T-cell (primary cell): ENCODE measurements at regions not wholly inside any gene's neighbourhood (a gene's known extent, or its start where the extent isn't known, plus 50 kb on each side); places are given as distances from the start of the nearest gene placed in this dataset.

Source experiments
- ATAC-seq, 4 experiments: fragments of 200-7000 bp in 3 of 4; fragments of 150-1000 bp in 1 of 4; cut with Tn5 transposase; replicated peaks in 1 of 4; 1 replicate in 3 of 4; 2 replicates in 1 of 4; pipeline ENCODE4 v1.10.0; 2021; ENCODE audit warnings: moderate library complexity in 3 of 4, mild to moderate bottlenecking in 2 of 4, moderate number of reproducible peaks in 1 of 4
- CTCF ChIA-PET, 2 donors: fragments of 300-600 bp; sonication (Branson Sonifier 250); formaldehyde crosslinking; loops; one replicate each; lab custom pipeline; 2022; ENCODE audit warnings: antibody characterized with exemption in 2 of 2; lab: Charles Lee
- POLR2A ChIA-PET, 2 donors: fragments of 300-600 bp; sonication (Branson Sonifier 250); formaldehyde crosslinking; loops; one replicate each; lab custom pipeline; 2022; ENCODE audit warnings: antibody characterized with exemption in 2 of 2; lab: Charles Lee
- DNase-seq, 35 experiments: peaks; one replicate each; pipeline versions ENCODE4 v3.0.0 to v3.0.0-alpha.2; 2013 to 2023
- H3K27ac ChIP-seq: one replicate; pipeline ENCODE4 v1.5.1; 2013; ENCODE audit warnings: low read length
- H3K27me3 ChIP-seq, 2 experiments: replicated peaks in 1 of 2; 1 replicate in 1 of 2; 2 replicates in 1 of 2; pipeline versions ENCODE4 v1.6.1 to v1.7.0; 2013; ENCODE audit warnings: low read length in 1 of 2, mixed read lengths in 1 of 2; ENCODE audit not compliant: control insufficient read depth in 2 of 2, insufficient read depth in 2 of 2; ENCODE audit errors: extremely low read depth in 1 of 2
- H3K36me3 ChIP-seq, 2 donors: 1 replicate in 1 of 2; 2 replicates in 1 of 2; pipeline versions ENCODE4 v1.6.1 to v1.7.0; 2013; ENCODE audit warnings: low read length in 1 of 2; ENCODE audit not compliant: control insufficient read depth in 2 of 2, insufficient read depth in 1 of 2; ENCODE audit errors: extremely low read depth in 1 of 2
- H3K4me1 ChIP-seq, 2 experiments: 1 replicate in 1 of 2; 2 replicates in 1 of 2; pipeline versions ENCODE4 v1.6.1 to v1.7.0; 2013; ENCODE audit warnings: low read length in 2 of 2, mixed read lengths in 1 of 2; ENCODE audit not compliant: insufficient read depth in 2 of 2, control insufficient read depth in 1 of 2; ENCODE audit errors: extremely low read depth in 1 of 2
- H3K4me3 ChIP-seq, 2 donors: 1 replicate in 1 of 2; 2 replicates in 1 of 2; pipeline versions ENCODE4 v1.5.1 to v1.7.0; 2013; ENCODE audit warnings: mild to moderate bottlenecking in 2 of 2, low read length in 1 of 2, moderate library complexity in 1 of 2; ENCODE audit not compliant: control insufficient read depth in 1 of 2; ENCODE audit errors: extremely low read depth in 1 of 2
- H3K9me3 ChIP-seq: 2 replicates; pipeline ENCODE4 v1.7.0; 2013
- H3K27ac Mint-ChIP-seq, 2 donors: one replicate each; pipeline ENCODE4 v1.8.0; 2020 to 2021; ENCODE audit warnings: mild to moderate bottlenecking in 2 of 2, mixed read lengths in 2 of 2
- H3K27me3 Mint-ChIP-seq, 2 donors: one replicate each; pipeline ENCODE4 v1.8.0; 2021 to 2022; ENCODE audit warnings: mixed read lengths in 2 of 2
- H3K36me3 Mint-ChIP-seq: one replicate; pipeline ENCODE4 v1.8.0; 2021; ENCODE audit warnings: mixed read lengths
- H3K4me1 Mint-ChIP-seq, 3 donors: one replicate each; pipeline ENCODE4 v1.8.0; 2020 to 2022; ENCODE audit warnings: mixed read lengths in 3 of 3, mild to moderate bottlenecking in 1 of 3
- H3K4me3 Mint-ChIP-seq, 3 donors: one replicate each; pipeline ENCODE4 v1.8.0; 2020 to 2022; ENCODE audit warnings: mild to moderate bottlenecking in 3 of 3, mixed read lengths in 3 of 3, moderate library complexity in 3 of 3
- H3K9me3 Mint-ChIP-seq, 3 donors: one replicate each; pipeline ENCODE4 v1.8.0; 2020 to 2022; ENCODE audit warnings: mixed read lengths in 3 of 3
- WGBS: methylation state at CpG from one replicate; pipeline ENCODE4 v1.1.5; 2013; ENCODE audit warnings: missing lambda C conversion rate; ENCODE audit not compliant: insufficient coverage; 5-methylcytosine and 5-hydroxymethylcytosine counted together

GRCh38 chr5:173557123-173557903 lies 59.1 kb downstream of the BOD1 start:
- POLR2A ChIA-PET: interaction anchor here in 1 of 2 donors (0.7 kb wide), 1 partner anchor 176 kb away, joined by 15 read pairs; no protein-coding TSS in a partner anchor
- DNase-seq (no peak), ATAC-seq (no peak)
- H3K27ac Mint-ChIP-seq: no peak overlapping the region
- H3K27me3 ChIP-seq: peaks cover 0 to 21% of the 10 kb centered on the region in 2 experiments
- H3K4me3 ChIP-seq: no peak overlapping the region
- peaks cover 15 to 32% of the 10 kb centered on the region in 2 donors for H3K27me3 Mint-ChIP-seq
- no peak overlapping the region for H3K27ac ChIP-seq
- no peaks in the 10 kb centered on the region for H3K36me3 ChIP-seq
- WGBS: no CpG with 5 or more reads among the region's 12 CpGs
- H3K36me3 Mint-ChIP-seq: no peaks in the 10 kb centered on the region
- H3K4me3 Mint-ChIP-seq: no peak overlapping the region
- CTCF ChIA-PET: no interaction called here
- H3K9me3 ChIP-seq: no peaks in the 10 kb centered on the region
- H3K4me1 ChIP-seq: no peaks in the 10 kb centered on the region
- H3K9me3 Mint-ChIP-seq: peaks cover 18 to 24% (median 22%) of the 10 kb centered on the region in 3 donors
- no peaks in the 10 kb centered on the region for H3K4me1 Mint-ChIP-seq

GRCh38 chr5:173556142-173557028 lies 60.1 kb downstream of the BOD1 start:
- peaks cover 14 to 19% (median 18%) of the 10 kb centered on the region in 3 donors for H3K9me3 Mint-ChIP-seq
- DNase-seq: no peak

GRCh38 chr5:173554989-173555705 lies 61.3 kb downstream of the BOD1 start:
- Mint-ChIP-seq H3K4me3 (no peak overlapping the region), H3K4me1 (no peaks in the 10 kb centered on the region), H3K36me3 (no peaks in the 10 kb centered on the region), H3K27ac (no peak overlapping the region), H3K27me3 (peaks cover 12 to 28% of the 10 kb centered on the region in 2 donors), H3K9me3 (peaks cover 5 to 8% (median 7%) of the 10 kb centered on the region in 3 donors)
- DNase-seq (no peak), ATAC-seq (no peak)
- Histone ChIP-seq H3K4me3 (no peak overlapping the region), H3K4me1 (no peaks in the 10 kb centered on the region), H3K9me3 (no peaks in the 10 kb centered on the region), H3K27me3 (peaks cover 0 to 21% of the 10 kb centered on the region in 2 experiments), H3K36me3 (no peaks in the 10 kb centered on the region), H3K27ac (no peak overlapping the region)
- WGBS: 83% methylated on average over 27 of the region's 30 CpGs
- ChIA-PET CTCF (no interaction called here), POLR2A (no interaction called here)

More at GRCh38 chr5:173556142-173557028, 60.1 kb downstream of the BOD1 start:
- H3K4me3 ChIP-seq: no peak overlapping the region
- CTCF ChIA-PET: no interaction called here
- peaks cover 0 to 21% of the 10 kb centered on the region in 2 experiments for H3K27me3 ChIP-seq
- no peak overlapping the region for H3K27ac ChIP-seq
- no peak overlapping the region for H3K27ac Mint-ChIP-seq
- H3K4me1 Mint-ChIP-seq: no peaks in the 10 kb centered on the region
- ATAC-seq: no peak
- H3K4me1 ChIP-seq: no peaks in the 10 kb centered on the region
- no peaks in the 10 kb centered on the region for H3K9me3 ChIP-seq
- POLR2A ChIA-PET: no interaction called here
- no peak overlapping the region for H3K4me3 Mint-ChIP-seq
- H3K36me3 ChIP-seq: no peaks in the 10 kb centered on the region
- WGBS: 83% methylated on average over 1 of the region's 8 CpGs
- H3K36me3 Mint-ChIP-seq: no peaks in the 10 kb centered on the region
- H3K27me3 Mint-ChIP-seq: peaks cover 14 to 30% of the 10 kb centered on the region in 2 donors

- Mint-ChIP-seq H3K36me3 (no peaks in the 10 kb centered on the region), H3K9me3 (peaks cover 0 to under 1% (median 0%) of the 10 kb centered on the region in 3 donors), H3K27ac (no peak overlapping the region), H3K27me3 (peaks cover 13 to 24% of the 10 kb centered on the region in 2 donors), H3K4me3 (no peak overlapping the region), H3K4me1 (no peaks in the 10 kb centered on the region)
- Histone ChIP-seq H3K4me1 (no peaks in the 10 kb centered on the region), H3K9me3 (no peaks in the 10 kb centered on the region), H3K27me3 (peaks cover 0 to 21% of the 10 kb centered on the region in 2 experiments), H3K4me3 (no peak overlapping the region), H3K36me3 (no peaks in the 10 kb centered on the region), H3K27ac (no peak overlapping the region)
- DNase-seq: no peak
- POLR2A ChIA-PET: no interaction called here
- CTCF ChIA-PET: no interaction called here
- WGBS: 86% methylated on average over 1 of the region's 12 CpGs
- no peak for ATAC-seq
Measured at GRCh38 chr5:173554038-173554955, 62.2 kb downstream of the BOD1 start.

- Histone ChIP-seq H3K27me3 (peaks cover 0 to 17% of the 10 kb centered on the region in 2 experiments), H3K4me1 (no peaks in the 10 kb centered on the region), H3K27ac (no peak overlapping the region), H3K4me3 (no peak overlapping the region), H3K9me3 (no peaks in the 10 kb centered on the region), H3K36me3 (no peaks in the 10 kb centered on the region)
- H3K36me3 Mint-ChIP-seq: no peaks in the 10 kb centered on the region
- WGBS: 83% methylated on average over 4 of the region's 6 CpGs
- no peak overlapping the region for H3K27ac Mint-ChIP-seq
- no peak overlapping the region for H3K4me3 Mint-ChIP-seq
- CTCF ChIA-PET: no interaction called here
- no peaks in the 10 kb centered on the region for H3K9me3 Mint-ChIP-seq
- ATAC-seq (no peak), DNase-seq (no peak)
- H3K4me1 Mint-ChIP-seq: no peaks in the 10 kb centered on the region
- POLR2A ChIA-PET: no interaction called here
- H3K27me3 Mint-ChIP-seq: peaks cover 18 to 29% of the 10 kb centered on the region in 2 donors
Measured at GRCh38 chr5:173550641-173551040, 65.8 kb downstream of the BOD1 start.
